Effector memory CD4-positive, alpha-beta T cell (primary cell): ENCODE measurements at regions not wholly inside any gene's neighbourhood (a gene's known extent, or its start where the extent isn't known, plus 50 kb on each side); places are given as distances from the start of the nearest gene placed in this dataset.
"Not testable (repeated sequence)": the region's sequence is repeated elsewhere in the genome, so short reads cannot be mapped to it uniquely, and the experiment has no call there.

Experiments
- DNase-seq, 3 donors: peaks; one replicate each; pipeline ENCODE4 v3.0.0-alpha.2; 2020
- H3K27ac ChIP-seq: 2 replicates; pipeline ENCODE4 v1.7.0; 2013; ENCODE audit warnings: mild to moderate bottlenecking, low read length, moderate library complexity; ENCODE audit not compliant: insufficient read depth, poor library complexity, severe bottlenecking
- H3K27me3 ChIP-seq: replicated peaks from 2 replicates; pipeline ENCODE4 v1.7.0; 2013; ENCODE audit warnings: mild to moderate bottlenecking, low read length; ENCODE audit not compliant: insufficient read depth, control insufficient read depth, poor library complexity, severe bottlenecking
- H3K36me3 ChIP-seq: 2 replicates; pipeline ENCODE4 v1.7.0; 2013; ENCODE audit warnings: mild to moderate bottlenecking, low read length, moderate library complexity; ENCODE audit not compliant: control insufficient read depth, insufficient read depth
- H3K4me1 ChIP-seq: 2 replicates; pipeline ENCODE4 v1.7.0; 2013; ENCODE audit warnings: low read length, mild to moderate bottlenecking; ENCODE audit not compliant: control insufficient read depth, insufficient read depth, poor library complexity, severe bottlenecking
- H3K4me3 ChIP-seq: 2 replicates; pipeline ENCODE4 v1.7.0; 2013; ENCODE audit warnings: low read length, low read depth, mild to moderate bottlenecking; ENCODE audit not compliant: insufficient read depth, poor library complexity, severe bottlenecking
- H3K9me3 ChIP-seq: 2 replicates; pipeline ENCODE4 v1.7.0; 2013; ENCODE audit warnings: mild to moderate bottlenecking, low read length, moderate library complexity; ENCODE audit not compliant: control insufficient read depth

DNA sequence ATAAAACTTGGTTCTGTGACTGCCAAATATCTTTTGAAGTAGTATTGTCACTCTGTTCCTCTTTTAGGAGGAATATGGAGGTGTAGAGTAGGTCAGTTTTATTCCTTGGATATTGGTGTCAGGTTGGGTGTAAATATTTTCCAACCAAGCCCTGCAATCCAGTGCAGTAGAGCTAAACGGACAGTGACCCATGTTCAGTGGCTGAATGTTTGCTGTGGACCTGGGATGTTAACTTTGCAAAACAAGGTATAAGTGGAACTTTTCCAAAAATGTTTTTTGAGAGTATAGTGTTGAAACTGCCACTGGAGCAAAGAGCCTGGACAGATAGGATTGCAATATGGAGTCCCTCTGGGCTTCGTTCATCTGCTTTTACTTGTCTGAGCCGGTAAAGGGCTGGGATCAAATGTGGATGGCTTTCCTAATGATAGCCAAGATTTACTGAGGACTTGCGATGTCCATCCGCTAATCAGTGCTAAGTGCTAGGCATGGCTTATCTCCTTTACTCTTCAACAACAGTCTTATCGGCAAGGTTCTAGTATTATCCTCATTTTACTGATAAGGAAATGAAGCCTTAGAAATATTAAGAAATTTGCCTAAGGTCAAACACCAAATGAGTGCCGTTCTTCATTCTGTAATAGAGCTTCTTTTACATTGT, 69.0 kb upstream of the BACH2 start:
- no peak for DNase-seq
- H3K27ac ChIP-seq = no peak overlapping the region

GRCh38 chr6:90365002-90365401, 68.4 kb upstream of the BACH2 start:
- H3K4me1 ChIP-seq = no peaks in the 10 kb centered on the region

More for the DNA sequence above, 69.0 kb upstream of the BACH2 start:
- Histone ChIP-seq H3K4me3 (no peak overlapping the region), H3K27me3 (peaks cover 2% of the 10 kb centered on the region), H3K9me3 (no peaks in the 10 kb centered on the region), H3K4me1 (no peaks in the 10 kb centered on the region), H3K36me3 (no peaks in the 10 kb centered on the region)

DNA sequence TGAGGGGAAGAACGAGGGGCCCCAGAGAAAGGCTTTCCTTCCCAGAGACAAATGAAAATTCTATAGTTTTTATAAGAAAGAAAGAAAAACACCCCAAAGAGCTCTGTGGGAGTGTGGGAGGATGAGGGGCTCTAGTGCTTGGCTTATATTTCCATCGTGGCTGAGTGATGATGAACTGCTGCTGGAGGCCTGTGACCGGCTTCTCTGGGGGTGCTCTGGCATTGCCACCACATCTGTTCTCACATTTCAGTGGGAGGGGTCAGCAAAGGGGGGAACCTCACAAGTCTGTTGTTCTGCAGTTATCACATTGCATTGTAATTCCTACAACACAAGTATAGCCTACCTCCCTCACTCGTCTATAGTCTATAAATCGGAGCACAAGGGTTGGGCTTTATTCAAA, 67.6 kb upstream of the BACH2 start:
- DNase-seq = no peak
- H3K27ac ChIP-seq = no peak overlapping the region
- H3K36me3 ChIP-seq = no peaks in the 10 kb centered on the region
- peaks cover 2% of the 10 kb centered on the region for H3K27me3 ChIP-seq
- no peak overlapping the region for H3K4me3 ChIP-seq
- H3K4me1 ChIP-seq = no peaks in the 10 kb centered on the region
- H3K9me3 ChIP-seq = no peaks in the 10 kb centered on the region

More at GRCh38 chr6:90365002-90365401, 68.4 kb upstream of the BACH2 start:
- no peak overlapping the region for H3K27ac ChIP-seq
- H3K36me3 ChIP-seq = no peaks in the 10 kb centered on the region
- no peak for DNase-seq
- no peak overlapping the region for H3K4me3 ChIP-seq
- H3K27me3 ChIP-seq = peaks cover 2% of the 10 kb centered on the region
- no peaks in the 10 kb centered on the region for H3K9me3 ChIP-seq

DNA sequence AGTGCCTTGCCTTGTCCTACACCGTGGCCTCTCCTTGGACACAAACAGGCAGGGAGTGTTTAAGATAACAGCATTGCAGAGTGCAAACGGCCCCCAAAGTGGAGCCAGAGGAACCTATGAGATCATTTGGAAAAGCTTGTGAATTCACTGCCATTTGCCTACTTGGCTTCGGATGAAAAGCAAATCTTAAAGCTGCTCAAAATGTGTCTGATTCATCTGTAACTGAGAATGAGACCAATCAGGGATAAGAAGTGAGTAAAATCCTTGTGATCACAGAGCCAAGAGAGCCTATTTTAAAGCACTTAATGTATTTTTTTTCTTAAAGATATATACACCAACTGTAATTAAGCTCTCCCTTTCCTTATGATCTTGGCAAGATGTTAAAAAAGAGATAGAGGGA, 65.7 kb upstream of the BACH2 start:
- Histone ChIP-seq H3K36me3 (no peaks in the 10 kb centered on the region), H3K9me3 (no peaks in the 10 kb centered on the region), H3K27me3 (peaks cover 2% of the 10 kb centered on the region), H3K4me3 (no peak overlapping the region), H3K27ac (no peak overlapping the region), H3K4me1 (no peaks in the 10 kb centered on the region)
- DNase-seq = no peak

GRCh38 chr6:90361174-90361573, 64.5 kb upstream of the BACH2 start:
- Histone ChIP-seq H3K27ac (no peak overlapping the region), H3K9me3 (no peaks in the 10 kb centered on the region), H3K36me3 (no peaks in the 10 kb centered on the region), H3K4me1 (no peaks in the 10 kb centered on the region), H3K4me3 (no peak overlapping the region), H3K27me3 (peaks cover 2% of the 10 kb centered on the region)
- no peak for DNase-seq

DNA sequence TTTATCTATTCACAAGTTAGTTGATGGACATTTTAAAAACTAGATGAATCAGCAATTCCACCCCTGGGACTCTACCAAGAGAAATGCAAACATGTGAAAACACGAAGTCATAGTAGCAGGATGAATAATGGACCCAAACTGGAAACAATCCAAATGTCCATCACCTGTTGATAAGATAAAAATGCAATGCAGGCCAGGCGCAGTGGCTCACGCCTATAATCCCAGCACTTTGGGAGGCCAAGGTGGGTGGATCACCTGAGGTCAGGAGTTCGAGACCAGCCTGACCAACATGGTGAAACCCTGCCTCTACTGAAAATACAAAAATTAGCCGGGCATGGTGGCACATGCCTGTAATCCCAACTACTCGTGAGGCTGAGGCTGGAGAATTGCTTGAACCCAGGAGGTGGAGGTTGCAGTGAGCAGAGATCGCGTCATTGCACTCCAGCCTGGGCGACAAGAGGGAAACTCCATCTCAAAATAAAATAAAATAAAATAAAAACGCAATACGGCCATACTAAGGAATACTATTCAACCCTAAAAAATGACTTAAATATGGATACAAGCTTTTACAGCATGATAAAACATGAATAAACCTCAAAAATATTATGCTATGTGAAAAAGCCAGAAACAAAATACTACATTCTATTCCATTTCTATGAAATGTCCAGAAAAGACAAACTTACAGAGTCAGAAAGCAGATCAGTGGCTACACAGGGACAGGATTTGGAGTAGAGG, 61.6 kb upstream of the BACH2 start:
- H3K36me3 ChIP-seq, H3K4me1 ChIP-seq, H3K27ac ChIP-seq, H3K9me3 ChIP-seq, H3K27me3 ChIP-seq, DNase-seq, H3K4me3 ChIP-seq: not testable (repeated sequence)

- no peaks in the 10 kb centered on the region for H3K27me3 ChIP-seq
- H3K27ac ChIP-seq = no peak overlapping the region
- H3K4me3 ChIP-seq = no peak overlapping the region
- DNase-seq = no peak
- no peaks in the 10 kb centered on the region for H3K36me3 ChIP-seq
- peaks cover 3% of the 10 kb centered on the region for H3K4me1 ChIP-seq
- no peaks in the 10 kb centered on the region for H3K9me3 ChIP-seq
Observed at GRCh38 chr6:90356012-90356421, 59.4 kb upstream of the BACH2 start.

GRCh38 chr6:90354961-90355360, 58.3 kb upstream of the BACH2 start:
- peaks cover 6% of the 10 kb centered on the region for H3K4me1 ChIP-seq
- no peaks in the 10 kb centered on the region for H3K36me3 ChIP-seq
- H3K4me3 ChIP-seq = no peak overlapping the region
- H3K9me3 ChIP-seq = no peaks in the 10 kb centered on the region
- H3K27ac ChIP-seq = no peak overlapping the region
- no peak for DNase-seq
- no peaks in the 10 kb centered on the region for H3K27me3 ChIP-seq

- Histone ChIP-seq H3K9me3 (no peaks in the 10 kb centered on the region), H3K36me3 (no peaks in the 10 kb centered on the region), H3K27me3 (no peaks in the 10 kb centered on the region), H3K27ac (no peak overlapping the region), H3K4me3 (no peak overlapping the region), H3K4me1 (peaks cover 6% of the 10 kb centered on the region)
- DNase-seq = no peak
Observed at GRCh38 chr6:90351696-90352095, 55.1 kb upstream of the BACH2 start.

DNA sequence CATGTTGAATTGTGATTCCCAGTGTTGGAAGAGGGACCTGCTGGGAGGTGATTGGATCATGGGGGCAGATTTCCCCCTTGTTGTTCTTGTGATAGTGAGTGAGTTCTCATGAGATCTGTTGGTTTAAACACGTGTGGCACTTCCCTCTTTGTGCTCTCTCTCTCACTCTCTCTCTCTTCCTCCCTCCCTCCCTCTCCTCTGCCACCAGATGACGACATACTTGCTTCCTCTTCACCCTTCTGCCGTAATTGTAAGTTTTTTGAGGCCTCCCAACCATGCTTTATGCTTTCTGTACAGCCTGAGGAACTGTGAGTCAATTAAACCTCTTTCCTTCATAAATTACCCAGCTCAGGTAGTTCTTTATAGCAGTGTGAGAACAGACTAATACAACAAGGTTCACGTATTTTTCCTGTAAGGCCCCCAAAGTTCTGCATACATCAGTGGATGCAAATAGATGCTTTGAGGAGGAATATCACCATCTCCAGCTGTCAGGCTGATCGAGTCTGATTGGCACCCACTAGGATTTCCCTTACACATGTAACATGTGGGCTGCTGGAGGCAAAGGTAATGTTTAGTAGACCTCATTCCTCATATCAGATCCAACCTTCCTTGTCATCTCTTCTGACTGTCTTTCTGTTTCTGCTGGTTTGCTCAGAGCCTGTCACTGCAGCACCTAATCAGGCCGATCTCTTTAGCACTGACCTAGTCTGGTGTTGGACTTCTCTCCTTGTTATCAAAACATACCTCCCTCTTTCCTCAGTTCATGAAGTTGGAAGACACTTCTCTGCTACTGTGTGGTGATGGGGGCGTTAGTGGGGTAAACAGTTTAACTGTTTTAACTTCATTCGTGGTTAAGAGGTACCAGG, 54.3 kb upstream of the BACH2 start:
- Histone ChIP-seq H3K36me3 (no peaks in the 10 kb centered on the region), H3K27me3 (no peaks in the 10 kb centered on the region), H3K27ac (no peak overlapping the region)

More for the DNA sequence above, 54.3 kb upstream of the BACH2 start:
- no peaks in the 10 kb centered on the region for H3K9me3 ChIP-seq
- no peak overlapping the region for H3K4me3 ChIP-seq
- H3K4me1 ChIP-seq = peaks cover 6% of the 10 kb centered on the region
- DNase-seq = peak in 2 of 3 donors; percentile 9 to 17
